CD4-positive, alpha-beta T cell treated with Interleukin-1 beta for 1 hour (primary cell): ENCODE measurements at regions not wholly inside any gene's neighbourhood (a gene's known extent, or its start where the extent isn't known, plus 50 kb on each side); places are given as distances from the start of the nearest gene placed in this dataset.
"Not testable (repeated sequence)": the region's sequence is repeated elsewhere in the genome, so short reads cannot be mapped to it uniquely, and the experiment has no call there.

Source experiments
- DNase-seq, 2 donors: peaks; one replicate each; pipeline ENCODE4 v3.0.0-alpha.2; 2020 to 2022

- DNase-seq = no peak
Observed at GRCh38 chr12:127820846-127821245, 446.1 kb upstream of the TMEM132C start.

- no peak for DNase-seq
Observed at GRCh38 chr12:127822809-127823411, 444.1 kb upstream of the TMEM132C start.

GRCh38 chr12:127823801-127824200 is 443.2 kb upstream of the TMEM132C start:
- no peak for DNase-seq

GRCh38 chr12:127829281-127830064 is 437.5 kb upstream of the TMEM132C start:
- DNase-seq = no peak

GRCh38 chr12:127830065-127830460 is 436.9 kb upstream of the TMEM132C start:
- DNase-seq = no peak

- DNase-seq = no peak
Observed at GRCh38 chr12:127830730-127831129, 436.2 kb upstream of the TMEM132C start.

- no peak for DNase-seq
Observed at GRCh38 chr12:127832172-127832571, 434.8 kb upstream of the TMEM132C start.

- DNase-seq = not testable (repeated sequence)
Observed at GRCh38 chr12:127836802-127837201, 430.2 kb upstream of the TMEM132C start.

GRCh38 chr12:127857661-127858060 is 409.3 kb upstream of the TMEM132C start:
- DNase-seq = no peak

GRCh38 chr12:127860536-127860935 is 406.4 kb upstream of the TMEM132C start:
- no peak for DNase-seq

GRCh38 chr12:127861406-127861805 is 405.6 kb upstream of the TMEM132C start:
- no peak for DNase-seq

GRCh38 chr12:127873306-127873705 is 393.7 kb upstream of the TMEM132C start:
- no peak for DNase-seq

- DNase-seq = no peak
Observed at GRCh38 chr12:127881371-127882140, 385.4 kb upstream of the TMEM132C start.

GRCh38 chr12:127883013-127883412 is 384.0 kb upstream of the TMEM132C start:
- DNase-seq = no peak

- no peak for DNase-seq
Observed at GRCh38 chr12:127885954-127886750, 380.8 kb upstream of the TMEM132C start.

GRCh38 chr12:127886827-127887226 is 380.1 kb upstream of the TMEM132C start:
- DNase-seq = no peak

GRCh38 chr12:127888943-127889719 is 377.8 kb upstream of the TMEM132C start:
- no peak for DNase-seq

- DNase-seq = no peak
Observed at GRCh38 chr12:127893895-127894609, 372.9 kb upstream of the TMEM132C start.

GRCh38 chr12:127896661-127897060 is 370.3 kb upstream of the TMEM132C start:
- no peak for DNase-seq

GRCh38 chr12:127898616-127899015 is 368.4 kb upstream of the TMEM132C start:
- no peak for DNase-seq

- no peak for DNase-seq
Observed at GRCh38 chr12:127899971-127900370, 367.0 kb upstream of the TMEM132C start.
